Thoracic aorta (tissue), 2 donors: ENCODE measurements at regions not wholly inside any gene's neighbourhood (a gene's known extent, or its start where the extent isn't known, plus 50 kb on each side); places are given as distances from the start of the nearest gene placed in this dataset.

ENCODE experiments used
- ATAC-seq: fragments of 150-250 bp; one replicate; pipeline ENCODE4 v1.8.0; 2017; ENCODE audit warnings: low read depth; ENCODE audit not compliant: insufficient number of reproducible peaks, low FRiP score
- DNase-seq: peaks from one replicate; pipeline ENCODE4 v3.0.0-alpha.2; 2020; ENCODE audit warnings: low spot score
- H3K27ac ChIP-seq, 2 donors: fragments of 200-600 bp; sonication (generic); 1 replicate in 1 of 2; 2 replicates in 1 of 2; pipeline ENCODE4 v1.5.1; 2016; ENCODE audit warnings: mild to moderate bottlenecking in 2 of 2, moderate library complexity in 2 of 2
- H3K27me3 ChIP-seq: fragments of 200-600 bp; sonication (generic); replicated peaks from 2 replicates; pipeline ENCODE4 v1.6.0; 2016; ENCODE audit warnings: mild to moderate bottlenecking; ENCODE audit not compliant: insufficient read depth
- H3K36me3 ChIP-seq: fragments of 200-600 bp; sonication (generic); one replicate; pipeline ENCODE4 v1.5.1; 2016
- H3K4me1 ChIP-seq, 2 donors: fragments of 200-600 bp; sonication (generic); 1 replicate in 1 of 2; 2 replicates in 1 of 2; pipeline versions ENCODE4 v1.5.1 to v1.6.0; 2016; ENCODE audit warnings: low read depth in 2 of 2, mild to moderate bottlenecking in 1 of 2; ENCODE audit not compliant: control insufficient read depth in 1 of 2
- H3K4me3 ChIP-seq: fragments of 200-600 bp; sonication (generic); 2 replicates; pipeline ENCODE4 v1.5.1; 2016; ENCODE audit warnings: mild to moderate bottlenecking
- H3K9me3 ChIP-seq: fragments of 200-600 bp; sonication (generic); 2 replicates; pipeline ENCODE4 v1.5.1; 2016
- CTCF ChIP-seq: fragments of 200-600 bp; sonication (generic); IDR thresholded peaks from one replicate; pipeline ENCODE4 v1.5.1; 2019; ENCODE audit warnings: antibody characterized with exemption

- DNase-seq = no peak
- no peak for ATAC-seq
- no peak for TF ChIP-seq CTCF
- no peaks in the 10 kb centered on the region for H3K36me3 ChIP-seq
- no peaks in the 10 kb centered on the region for H3K9me3 ChIP-seq
- peaks cover 25 to 37% of the 10 kb centered on the region in 2 donors for H3K4me1 ChIP-seq
- no peak overlapping the region for H3K4me3 ChIP-seq
- H3K27me3 ChIP-seq = no peaks in the 10 kb centered on the region
- peak overlapping the region; percentile 86 to 95 for H3K27ac ChIP-seq
These were observed 270.6 kb downstream of the AEBP2 start for GRCh38 chr12:19709889-19710288.

- Histone ChIP-seq H3K27ac (peak overlapping the region; percentile 95 to 98), H3K27me3 (no peaks in the 10 kb centered on the region), H3K4me1 (peaks cover 25 to 37% of the 10 kb centered on the region in 2 donors), H3K36me3 (no peaks in the 10 kb centered on the region), H3K9me3 (no peaks in the 10 kb centered on the region), H3K4me3 (no peak overlapping the region)
- DNase-seq (peak; percentile 75), ATAC-seq (peak; percentile 92)
- TF ChIP-seq CTCF = no peak
These were observed 271.8 kb downstream of the AEBP2 start for GRCh38 chr12:19710811-19711793.

- H3K36me3 ChIP-seq = no peaks in the 10 kb centered on the region
- H3K27me3 ChIP-seq = no peaks in the 10 kb centered on the region
- no peak overlapping the region for H3K4me3 ChIP-seq
- H3K4me1 ChIP-seq = peaks cover 25 to 37% of the 10 kb centered on the region in 2 donors
- DNase-seq = no peak
- H3K9me3 ChIP-seq = no peaks in the 10 kb centered on the region
- no peak for TF ChIP-seq CTCF
- peak overlapping the region; percentile 95 to 98 for H3K27ac ChIP-seq
- ATAC-seq = peak; percentile 65
These were observed 272.7 kb downstream of the AEBP2 start for GRCh38 chr12:19712041-19712440.

GRCh38 chr12:19718401-19718800 is 279.1 kb downstream of the AEBP2 start:
- peak overlapping the region; percentile 53 to 59 for H3K27ac ChIP-seq
- ATAC-seq (no peak), DNase-seq (no peak)
- no peak overlapping the region for H3K4me3 ChIP-seq
- TF ChIP-seq CTCF = no peak
- H3K9me3 ChIP-seq = no peaks in the 10 kb centered on the region
- no peaks in the 10 kb centered on the region for H3K36me3 ChIP-seq
- H3K4me1 ChIP-seq = peaks cover 1 to 23% of the 10 kb centered on the region in 2 donors
- H3K27me3 ChIP-seq = no peaks in the 10 kb centered on the region

- ATAC-seq (no peak), DNase-seq (no peak)
- H3K27ac ChIP-seq = no peak overlapping the region
- no peak for TF ChIP-seq CTCF
- H3K27me3 ChIP-seq = no peaks in the 10 kb centered on the region
- peaks cover 4 to 32% of the 10 kb centered on the region in 2 donors for H3K4me1 ChIP-seq
- H3K36me3 ChIP-seq = no peaks in the 10 kb centered on the region
- H3K9me3 ChIP-seq = no peaks in the 10 kb centered on the region
- H3K4me3 ChIP-seq = no peak overlapping the region
These were observed 280.4 kb downstream of the AEBP2 start for GRCh38 chr12:19719672-19720071.
